A673 (cell line): ENCODE measurements at regions not wholly inside any gene's neighbourhood (a gene's known extent, or its start where the extent isn't known, plus 50 kb on each side); places are given as distances from the start of the nearest gene placed in this dataset.

Source experiments
- CTCF ChIP-seq: fragments of 300-800, 200-600 bp; sonication (generic); conservative IDR thresholded peaks from 2 replicates; pipeline ENCODE4 v1.5.1; 2017; ENCODE audit warnings: low read depth, mild to moderate bottlenecking, antibody characterized with exemption, low read length, moderate library complexity, mixed read lengths
- EZH2 ChIP-seq: fragments of 200-600 bp; sonication (generic); IDR thresholded peaks from 2 replicates; pipeline ENCODE4 v1.6.1; 2017; ENCODE audit warnings: borderline replicate concordance, low read depth, mild to moderate bottlenecking, mixed read lengths, antibody characterized with exemption, low read length; ENCODE audit not compliant: poor library complexity, severe bottlenecking

DNA sequence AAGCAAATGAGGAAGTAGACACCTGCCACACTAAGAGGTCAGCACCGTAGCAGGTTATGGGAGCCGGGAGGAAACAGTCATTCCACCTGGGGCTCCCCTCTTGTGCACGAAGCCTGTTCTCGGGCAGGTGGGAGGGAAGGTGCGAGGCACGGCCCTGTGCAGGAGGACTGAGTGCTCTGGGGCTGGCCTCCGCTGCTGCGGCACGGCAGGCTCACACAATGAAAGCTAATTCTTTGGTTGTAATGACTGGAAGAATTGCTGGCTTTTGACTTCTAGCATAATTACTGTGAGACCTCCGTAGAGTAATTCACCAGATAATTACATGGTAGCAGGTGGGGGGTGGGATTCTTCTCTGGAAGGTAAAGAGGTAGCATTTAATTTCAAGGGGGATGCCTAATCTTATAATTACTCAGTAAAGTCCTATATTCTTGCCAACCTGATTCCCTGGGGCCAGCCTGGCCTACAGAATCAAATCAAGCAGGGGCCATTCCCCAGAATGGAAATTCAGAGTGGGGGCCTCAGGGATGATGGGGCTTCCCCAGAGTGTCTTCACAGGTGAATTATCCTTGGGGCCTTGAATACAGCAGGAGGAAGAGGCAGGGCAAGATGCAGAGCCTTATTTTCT is 129.1 kb downstream of the TPRA1 start:
- TF ChIP-seq CTCF, result no peak
- no peak for TF ChIP-seq EZH2
